HEK293 (cell line): ENCODE measurements at regions not wholly inside any gene's neighbourhood (a gene's known extent, or its start where the extent isn't known, plus 50 kb on each side); places are given as distances from the start of the nearest gene placed in this dataset.

Experiments used
- CTCF ChIP-seq: fragments of 450-650 bp; formaldehyde crosslinking; IDR thresholded peaks from 2 replicates; pipeline ENCODE4 v1.5.1; 2016; ENCODE audit warnings: missing biosample characterization, missing genetic modification characterization
- KLF16 ChIP-seq: fragments of 450-650 bp; formaldehyde crosslinking; IDR thresholded peaks from 2 replicates; pipeline ENCODE4 v1.5.1; 2017; ENCODE audit warnings: missing biosample characterization, missing genetic modification characterization
- OVOL3 ChIP-seq: fragments of 450-650 bp; formaldehyde crosslinking; IDR thresholded peaks from 2 replicates; pipeline ENCODE4 v1.5.1; 2016; ENCODE audit warnings: missing biosample characterization, missing genetic modification characterization
- RBAK ChIP-seq: fragments of 450-650 bp; formaldehyde crosslinking; IDR thresholded peaks from 2 replicates; pipeline ENCODE4 v1.5.1; 2016; ENCODE audit warnings: missing biosample characterization, missing genetic modification characterization
- REST ChIP-seq: fragments of 450-650 bp; formaldehyde crosslinking; IDR thresholded peaks from 2 replicates; pipeline ENCODE4 v1.5.1; 2016; ENCODE audit warnings: missing biosample characterization, missing genetic modification characterization
- SCRT1 ChIP-seq: fragments of 450-650 bp; formaldehyde crosslinking; IDR thresholded peaks from 2 replicates; pipeline ENCODE4 v1.5.1; 2016; ENCODE audit warnings: missing biosample characterization, missing genetic modification characterization, borderline replicate concordance
- ZNF423 ChIP-seq: fragments of 450-650 bp; formaldehyde crosslinking; IDR thresholded peaks from 2 replicates; pipeline ENCODE4 v1.5.1; 2016; ENCODE audit warnings: missing biosample characterization, missing genetic modification characterization

GRCh38 chr1:164922585-164922984, 363.6 kb downstream of the PBX1 start:
- no peak for TF ChIP-seq ZNF423 (tag by site-specific recombination)
- TF ChIP-seq SCRT1 = no peak
- no peak for TF ChIP-seq REST
- TF ChIP-seq RBAK (tag by site-specific recombination) = no peak
- TF ChIP-seq CTCF (tag by site-specific recombination) = no peak
- no peak for TF ChIP-seq KLF16 (tag by site-specific recombination)
- TF ChIP-seq OVOL3 (tag by site-specific recombination) = no peak
